HG03108 (cell line): ENCODE measurements at regions not wholly inside any gene's neighbourhood (a gene's known extent, or its start where the extent isn't known, plus 50 kb on each side); places are given as distances from the start of the nearest gene placed in this dataset.

Source experiments
- ATAC-seq: cut with Tn5 transposase; IDR thresholded peaks from one replicate; pipeline ENCODE4 v1.9.1; 2021; ENCODE audit warnings: moderate library complexity; ENCODE audit not compliant: unreplicated experiment

- no peak for ATAC-seq
Measured at GRCh38 chr2:22501851-22502250, 883.1 kb upstream of the KLHL29 start.

DNA sequence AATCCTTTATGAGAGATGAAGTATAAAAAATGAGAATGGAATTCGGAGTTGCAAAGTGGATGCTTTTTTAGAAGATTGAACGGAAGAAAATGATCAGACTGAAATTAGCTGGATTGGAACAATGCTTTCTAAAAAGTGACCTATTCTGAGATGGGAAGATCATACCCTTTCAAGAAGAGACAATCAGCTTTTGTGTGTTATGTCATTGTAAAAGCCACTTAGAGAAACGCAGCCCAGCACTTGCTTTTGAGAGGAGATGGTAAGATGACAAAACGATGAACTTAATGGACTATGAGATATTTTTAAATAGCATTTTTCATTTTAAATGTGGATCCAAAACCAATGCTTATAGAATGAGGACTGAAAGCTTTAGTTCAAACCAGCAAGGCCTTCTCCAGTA is 871.4 kb upstream of the KLHL29 start:
- ATAC-seq = no peak

DNA sequence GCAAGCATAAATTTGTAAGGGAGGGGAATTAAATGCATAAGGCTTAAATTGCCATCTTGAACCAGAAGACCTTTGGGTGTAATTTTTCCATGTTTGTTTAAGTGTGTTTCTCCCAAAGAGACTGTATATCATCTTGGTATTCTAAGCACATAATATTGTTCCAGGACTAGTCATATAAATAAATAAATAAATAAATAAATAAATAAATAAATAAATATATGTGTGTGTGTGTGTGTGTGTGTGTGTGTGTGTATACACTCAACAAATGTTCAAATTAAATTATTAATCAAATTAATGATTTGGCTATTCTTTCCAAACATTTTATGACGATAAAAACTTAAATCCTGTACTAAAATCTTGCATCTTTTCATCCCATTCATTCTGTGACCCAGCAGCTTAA is 867.8 kb upstream of the KLHL29 start:
- ATAC-seq = no peak

- ATAC-seq = no peak
Measured at GRCh38 chr2:22518641-22519040, 866.3 kb upstream of the KLHL29 start.

- ATAC-seq = no peak
Measured at GRCh38 chr2:22520369-22521288, 864.4 kb upstream of the KLHL29 start.

DNA sequence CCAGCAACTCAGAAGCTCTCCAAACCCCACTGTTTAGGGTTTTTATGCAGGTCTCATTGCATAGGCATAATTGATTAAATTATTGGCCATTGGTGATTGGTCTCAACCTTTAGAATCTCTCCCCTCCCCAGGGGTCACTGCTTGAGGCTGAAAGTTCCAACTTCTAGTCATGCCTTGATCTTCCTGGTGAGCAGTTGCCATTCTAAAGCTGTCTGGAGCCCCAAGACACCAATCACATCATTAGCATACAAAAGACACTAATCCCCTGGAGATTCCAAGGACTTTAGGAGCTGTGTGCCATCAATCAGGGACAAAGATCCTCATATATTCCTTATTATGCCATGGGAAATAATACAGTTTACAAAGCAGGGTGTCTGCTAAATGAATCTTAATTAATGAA is 863.4 kb upstream of the KLHL29 start:
- no peak for ATAC-seq

- no peak for ATAC-seq
Measured at GRCh38 chr2:22525681-22526080, 859.3 kb upstream of the KLHL29 start.

DNA sequence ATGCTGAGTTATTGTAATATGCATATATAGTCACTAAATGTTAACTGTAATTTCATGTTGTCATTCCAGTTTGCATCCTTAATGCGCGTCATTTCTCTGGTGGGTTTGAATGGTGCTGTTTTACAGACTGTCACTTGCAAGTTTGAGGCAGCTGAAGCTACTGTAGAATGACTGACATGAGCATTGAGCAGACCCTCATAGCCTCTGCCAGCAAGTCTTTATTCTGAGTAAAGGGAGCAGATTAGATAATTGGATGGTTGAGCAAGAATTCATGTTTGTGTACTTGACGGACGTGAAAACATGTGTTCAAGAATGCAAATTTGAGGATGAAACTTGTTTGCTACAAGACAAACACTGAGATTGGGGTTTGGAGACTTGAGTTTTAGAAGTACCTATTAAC is 854.8 kb upstream of the KLHL29 start:
- no peak for ATAC-seq

GRCh38 chr2:22536133-22536532 is 848.8 kb upstream of the KLHL29 start:
- no peak for ATAC-seq

GRCh38 chr2:22554453-22554852 is 830.5 kb upstream of the KLHL29 start:
- no peak for ATAC-seq

GRCh38 chr2:22557406-22557805 is 827.6 kb upstream of the KLHL29 start:
- no peak for ATAC-seq

GRCh38 chr2:22560021-22560420 is 825.0 kb upstream of the KLHL29 start:
- ATAC-seq = no peak

GRCh38 chr2:22579341-22579740 is 805.6 kb upstream of the KLHL29 start:
- no peak for ATAC-seq

- no peak for ATAC-seq
Measured at GRCh38 chr2:22582107-22582506, 802.9 kb upstream of the KLHL29 start.

DNA sequence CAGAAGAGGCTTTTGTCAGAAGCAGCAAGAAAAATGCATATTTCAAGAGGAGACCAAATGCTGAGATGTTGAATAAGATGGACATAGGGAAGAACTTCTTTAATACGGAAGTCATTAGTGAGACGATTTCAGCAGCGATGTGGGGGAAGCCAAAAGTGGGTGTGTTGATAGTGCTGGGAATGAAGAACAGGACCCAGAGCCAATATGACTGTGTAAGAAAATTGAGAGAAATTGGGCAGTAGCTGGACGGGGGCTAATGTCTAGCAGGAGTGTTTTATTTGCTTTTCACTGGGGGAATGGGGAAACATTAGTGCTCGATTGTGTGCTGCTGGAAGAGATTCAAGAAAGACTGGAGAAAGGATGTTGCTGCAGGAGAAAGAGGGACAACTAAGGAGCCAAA is 788.7 kb upstream of the KLHL29 start:
- ATAC-seq = no peak

- no peak for ATAC-seq
Measured at GRCh38 chr2:22600156-22600555, 784.8 kb upstream of the KLHL29 start.

GRCh38 chr2:22600999-22601398 is 784.0 kb upstream of the KLHL29 start:
- ATAC-seq = no peak

DNA sequence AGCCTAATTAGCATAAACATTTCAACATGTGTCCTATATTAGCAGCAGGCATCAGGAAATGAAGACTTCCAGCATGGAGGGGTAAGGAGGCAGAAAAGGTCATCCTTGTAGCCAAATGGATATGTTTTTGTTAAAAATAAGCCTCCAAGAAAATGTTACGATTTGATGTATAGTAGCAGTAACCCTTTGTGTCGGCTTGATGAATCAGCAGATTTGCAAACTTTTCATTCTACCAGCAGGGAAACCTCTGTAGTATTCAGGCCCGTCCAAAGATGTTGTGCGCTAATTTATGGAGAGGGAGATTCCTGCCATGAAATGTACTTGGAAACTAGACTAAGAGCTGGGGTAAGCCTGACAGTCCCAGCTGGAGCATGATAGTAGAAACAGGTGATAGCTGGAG is 780.8 kb upstream of the KLHL29 start:
- no peak for ATAC-seq

- no peak for ATAC-seq
Measured at GRCh38 chr2:22616031-22616430, 768.9 kb upstream of the KLHL29 start.

GRCh38 chr2:22623620-22624019 is 761.4 kb upstream of the KLHL29 start:
- ATAC-seq = no peak

- no peak for ATAC-seq
Measured at GRCh38 chr2:22626621-22627020, 758.4 kb upstream of the KLHL29 start.

DNA sequence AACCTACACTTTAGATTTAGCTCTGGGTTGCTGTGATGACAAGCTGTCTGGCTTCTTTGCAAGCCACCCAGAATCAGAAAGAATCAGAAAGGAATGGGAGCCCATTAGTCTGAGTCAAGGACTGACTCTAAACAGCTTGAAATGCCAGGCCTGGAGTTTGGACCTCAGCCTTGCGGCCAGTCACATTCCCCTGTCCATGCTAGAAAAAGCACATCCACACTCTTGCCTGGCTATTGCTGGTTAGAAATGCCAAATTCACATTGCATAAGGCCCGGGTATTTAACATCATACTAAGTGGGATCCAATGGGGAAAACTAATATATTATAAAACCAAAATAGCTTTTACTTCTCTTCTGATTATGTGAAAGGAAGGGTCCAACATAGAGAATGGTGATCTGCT is 756.8 kb upstream of the KLHL29 start:
- no peak for ATAC-seq

DNA sequence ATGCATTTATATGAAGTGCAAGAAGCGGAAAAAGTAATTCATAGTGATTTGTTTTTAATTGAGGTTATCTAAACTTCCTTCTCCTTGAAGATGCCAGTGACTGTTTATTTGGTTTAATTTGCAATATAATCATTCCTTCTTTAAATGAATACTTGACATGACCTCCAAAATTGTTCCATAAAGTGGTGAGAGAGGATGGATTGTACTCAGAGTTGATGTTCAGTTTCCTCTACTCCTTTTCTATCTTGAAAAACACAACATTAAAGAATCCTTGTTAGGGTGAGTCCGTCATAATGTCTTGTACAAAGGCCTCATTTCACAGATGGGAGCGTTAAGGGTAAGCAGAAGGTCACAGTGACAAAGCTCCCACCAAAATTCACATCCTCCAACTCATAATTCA is 756.1 kb upstream of the KLHL29 start:
- no peak for ATAC-seq
